Stimulated activated CD4-positive, alpha-beta T cell treated with anti-CD3 and anti-CD28 coated beads, TNF-alpha, amount 100 ng/mL, for 24 hours (primary cell): ENCODE measurements at regions not wholly inside any gene's neighbourhood (a gene's known extent, or its start where the extent isn't known, plus 50 kb on each side); places are given as distances from the start of the nearest gene placed in this dataset.
A peak's percentile ranks its signal among the peaks of the same experiment; 100 is the strongest.

Experiments
- DNase-seq, 3 experiments: peaks; one replicate each; pipeline ENCODE4 v3.0.0-alpha.2; 2020; ENCODE audit warnings: low read depth in 3 of 3

DNA sequence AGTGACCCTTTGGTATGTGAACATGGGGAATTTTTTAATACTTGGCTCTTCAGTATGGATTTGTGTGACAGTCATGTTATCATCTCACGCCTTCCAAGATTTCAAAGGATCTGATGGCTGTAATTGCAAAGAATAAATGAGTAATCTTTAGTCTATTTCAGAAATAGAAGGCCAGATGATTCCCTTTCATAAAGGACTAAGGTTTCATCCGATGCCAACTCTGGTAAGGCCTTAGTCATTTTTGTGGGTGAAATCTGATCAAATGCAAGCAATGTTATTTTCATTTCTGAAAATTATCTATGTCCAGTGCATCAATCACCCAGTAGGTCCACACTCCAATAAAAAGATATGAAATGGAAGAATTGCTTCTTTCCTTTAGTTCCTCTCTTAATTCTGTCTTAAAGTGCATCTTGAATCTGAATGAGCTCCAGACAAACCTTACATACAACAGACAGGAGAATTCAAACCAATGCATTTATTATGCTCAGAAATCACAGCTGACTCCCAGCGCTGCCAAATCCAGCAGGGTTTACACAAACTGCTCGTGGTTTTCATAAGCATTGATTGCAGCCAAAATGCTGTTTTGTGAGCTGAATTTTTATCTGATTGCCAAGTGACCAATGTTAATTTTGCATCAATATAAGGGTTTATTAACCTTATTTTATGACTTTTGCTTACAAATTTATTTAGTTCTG lies 565.2 kb upstream of the MARCKS start:
- no peak for DNase-seq

DNA sequence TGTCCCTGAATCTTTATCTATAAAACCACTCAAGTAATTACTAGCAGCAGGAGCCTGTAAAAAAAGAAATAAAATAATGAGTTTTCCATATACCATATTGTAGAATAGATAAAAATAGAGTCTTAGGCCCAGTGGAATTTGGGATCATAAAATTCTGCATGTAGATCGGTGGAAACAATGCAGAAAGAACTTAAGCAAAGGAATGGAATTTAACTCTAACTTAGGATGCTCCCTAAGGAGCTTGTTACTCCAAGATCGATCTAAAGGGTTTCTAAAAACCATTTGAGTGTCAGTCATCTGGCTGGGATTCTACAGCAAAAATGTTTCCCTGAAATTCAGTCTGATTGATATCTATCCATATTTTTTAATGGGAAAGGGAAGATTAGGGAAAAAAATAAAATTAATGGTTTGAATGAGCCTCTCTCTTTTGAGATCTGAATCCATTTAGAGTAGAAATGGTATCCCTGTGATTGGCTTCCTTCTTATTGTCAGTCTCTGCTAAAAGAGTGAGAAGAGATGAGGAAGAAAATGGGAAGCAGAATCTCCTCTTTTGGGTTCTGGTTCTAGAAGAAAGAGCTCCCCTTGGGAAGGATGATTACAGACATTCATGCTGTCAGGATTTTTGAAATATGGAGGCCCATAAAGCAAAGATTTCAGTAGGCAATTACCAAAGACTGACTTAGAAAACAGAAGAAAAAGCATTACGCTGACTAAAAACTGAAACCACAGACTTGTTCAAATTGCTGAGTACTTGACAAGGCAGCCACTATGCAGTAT lies 564.3 kb upstream of the MARCKS start:
- DNase-seq = no peak

DNA sequence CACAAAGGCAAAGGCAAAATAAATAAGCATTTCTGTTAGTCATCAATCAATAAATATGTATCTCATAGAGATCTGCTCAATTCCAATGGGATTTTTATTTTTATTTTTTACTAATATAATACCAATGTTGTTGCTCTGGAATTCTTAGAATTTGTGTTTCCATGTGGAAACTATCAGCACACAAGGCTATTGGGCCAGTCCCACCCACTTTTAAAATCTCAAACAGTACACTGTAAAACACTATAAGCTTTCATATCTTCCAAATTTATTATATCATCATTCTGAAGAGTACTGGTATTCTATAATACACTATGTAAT lies 563.8 kb upstream of the MARCKS start:
- DNase-seq = no peak

DNA sequence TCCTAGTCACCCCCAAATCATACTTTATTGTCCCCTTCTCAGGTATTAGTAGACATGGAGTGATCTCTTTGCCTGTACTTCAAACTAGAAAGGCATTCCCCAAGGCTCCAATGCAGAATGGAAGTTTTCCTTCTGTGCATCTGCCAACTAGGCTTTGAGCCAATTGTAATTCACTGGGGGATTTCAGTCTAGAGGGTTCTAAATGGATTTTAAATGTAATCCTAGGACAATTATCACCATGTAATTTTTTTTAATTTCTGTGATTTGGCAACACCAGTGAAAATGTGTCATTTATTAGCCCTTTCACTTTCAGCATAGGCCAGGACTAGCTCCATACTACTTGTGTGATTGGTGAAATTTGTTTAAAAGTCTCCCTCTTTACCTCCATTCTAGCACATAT lies 557.6 kb upstream of the MARCKS start:
- no peak for DNase-seq

DNA sequence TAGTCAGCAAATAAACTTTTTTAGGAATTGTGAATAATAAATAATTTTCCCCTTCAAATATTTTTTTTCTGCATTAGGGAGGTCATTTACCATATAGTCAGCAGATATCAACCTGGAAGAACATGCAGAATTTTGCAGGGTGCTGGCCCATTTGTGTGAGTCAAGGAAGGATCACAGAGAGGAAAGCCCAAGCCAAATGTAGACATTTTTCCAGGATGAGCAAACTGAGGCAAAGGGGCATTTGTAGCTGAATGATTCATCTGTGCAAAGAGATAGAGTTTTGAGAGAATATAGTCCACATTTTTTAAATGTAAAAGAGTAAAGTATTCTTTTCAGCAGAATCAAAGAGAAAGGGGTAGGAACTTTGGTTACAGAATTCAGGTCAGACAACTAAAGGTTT lies 555.5 kb upstream of the MARCKS start:
- no peak for DNase-seq

DNA sequence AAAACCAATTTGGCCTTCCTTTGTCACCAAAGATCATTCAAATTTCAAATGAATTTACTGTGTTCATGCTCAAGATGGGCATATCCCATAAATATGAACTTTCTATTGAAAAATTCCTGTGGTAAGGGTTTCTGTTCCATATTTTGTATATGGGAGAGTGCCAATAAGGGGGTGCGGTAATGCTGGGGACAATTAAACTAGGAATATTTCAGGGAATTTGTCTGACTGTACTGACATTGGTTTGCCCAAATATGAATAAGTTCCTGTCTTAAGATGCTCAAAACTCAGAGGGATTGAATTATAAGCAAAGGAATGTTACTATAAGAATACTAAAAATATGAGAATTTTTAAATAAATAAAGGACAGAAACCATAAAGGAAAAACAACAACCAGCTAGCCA lies 553.0 kb upstream of the MARCKS start:
- no peak for DNase-seq

DNA sequence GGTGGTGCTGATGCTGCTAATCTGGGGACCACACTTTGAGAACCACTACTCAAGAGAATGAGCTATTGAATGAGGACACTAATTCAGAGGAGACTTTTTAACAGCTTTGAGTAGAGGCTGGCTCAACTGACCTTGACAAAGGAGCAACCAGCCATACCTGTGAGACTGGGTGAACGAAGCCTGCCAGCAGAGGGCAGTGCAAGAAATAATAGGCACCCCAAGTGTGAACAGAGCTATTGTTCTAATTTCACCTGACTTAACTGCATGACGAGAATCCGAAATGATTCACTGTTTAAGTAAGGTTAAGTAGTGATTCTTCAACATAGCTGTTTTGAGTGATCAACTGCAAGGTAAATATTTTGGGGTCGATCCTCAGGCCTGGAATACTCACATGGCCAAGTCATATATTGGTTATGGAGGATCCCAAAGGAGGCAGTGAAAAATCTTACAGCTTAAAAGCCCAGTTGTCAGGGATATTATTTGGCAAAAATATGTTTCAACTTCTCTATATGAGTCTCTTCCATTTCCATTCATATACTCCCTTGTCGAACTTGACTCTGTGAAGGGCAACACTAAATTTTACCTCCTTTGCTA lies 550.5 kb upstream of the MARCKS start:
- DNase-seq = peak in 2 of 3 experiments; percentile 11 to 13

DNA sequence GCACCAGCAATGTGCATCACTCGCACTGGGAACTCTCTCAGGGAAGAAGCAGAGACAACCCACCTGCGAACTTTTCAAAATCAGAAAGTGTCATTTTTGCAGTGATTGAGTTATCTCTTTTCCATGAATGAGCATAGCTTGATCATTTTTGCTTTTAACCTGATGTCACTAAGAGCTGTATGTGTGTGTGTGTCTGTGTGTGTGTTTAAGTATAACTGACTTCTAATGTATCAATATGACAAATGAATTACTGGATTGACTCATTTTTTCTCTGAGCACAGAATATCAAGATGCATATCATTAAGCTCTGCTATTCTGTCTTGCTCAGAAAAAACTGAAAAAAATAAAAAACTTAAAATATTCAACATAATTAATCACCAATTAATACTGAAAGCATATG lies 548.9 kb upstream of the MARCKS start:
- DNase-seq = no peak

DNA sequence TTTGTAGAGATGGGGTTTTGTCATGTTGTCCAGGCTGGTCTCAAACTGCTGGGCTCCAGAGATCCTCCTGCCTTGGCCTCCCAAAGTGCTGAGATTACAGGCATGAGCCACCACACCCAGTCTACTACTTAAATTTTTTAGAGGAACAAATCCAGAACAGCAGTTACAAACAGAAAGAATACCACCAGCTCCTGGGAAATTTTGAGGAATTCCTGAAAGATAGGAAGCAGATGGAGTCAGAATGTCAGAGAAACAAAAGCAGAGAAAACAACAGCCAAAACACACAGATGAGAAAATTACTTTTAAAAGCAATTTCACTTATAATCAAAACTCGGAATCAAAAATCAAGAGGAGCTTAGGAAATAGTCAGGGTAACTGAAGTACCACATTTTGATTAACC lies 543.3 kb upstream of the MARCKS start:
- no peak for DNase-seq

DNA sequence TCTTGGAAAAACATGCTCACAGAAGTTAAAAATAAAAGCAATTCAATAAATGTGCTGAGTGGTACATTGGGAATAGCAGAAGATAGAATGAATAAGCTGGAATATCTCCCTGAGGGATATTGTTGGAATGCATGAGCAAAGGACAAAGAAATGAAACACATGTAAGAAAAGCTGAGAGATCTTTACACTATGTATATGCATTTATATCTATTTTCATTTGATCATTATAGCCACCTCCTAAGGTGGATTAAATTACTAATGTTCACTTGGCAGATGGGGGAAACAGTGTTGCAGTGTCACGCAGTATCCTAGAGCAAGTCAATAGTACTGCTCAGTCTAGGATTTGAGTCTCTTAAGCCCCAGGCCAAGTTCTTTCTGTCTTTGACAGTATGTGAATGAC lies 542.0 kb upstream of the MARCKS start:
- DNase-seq = no peak

DNA sequence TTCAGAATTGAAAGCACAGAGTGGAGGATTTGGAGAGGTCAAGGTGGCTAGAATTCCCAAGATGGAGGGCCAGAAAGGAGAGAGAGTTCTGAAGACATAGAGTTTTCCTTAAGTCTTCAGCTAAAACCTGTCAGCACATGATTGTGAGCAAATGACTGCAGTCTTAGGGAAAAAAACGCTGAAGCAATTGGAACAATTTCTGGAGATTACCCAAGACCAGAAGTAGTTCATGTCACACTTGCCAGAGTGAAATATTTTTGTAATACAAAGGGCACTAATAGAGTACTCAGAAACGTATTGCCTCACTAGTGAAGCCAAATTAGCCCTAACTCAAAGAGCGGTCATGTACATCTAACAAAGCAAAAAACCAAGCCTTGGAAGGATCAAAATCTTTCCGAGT lies 541.3 kb upstream of the MARCKS start:
- DNase-seq = no peak

DNA sequence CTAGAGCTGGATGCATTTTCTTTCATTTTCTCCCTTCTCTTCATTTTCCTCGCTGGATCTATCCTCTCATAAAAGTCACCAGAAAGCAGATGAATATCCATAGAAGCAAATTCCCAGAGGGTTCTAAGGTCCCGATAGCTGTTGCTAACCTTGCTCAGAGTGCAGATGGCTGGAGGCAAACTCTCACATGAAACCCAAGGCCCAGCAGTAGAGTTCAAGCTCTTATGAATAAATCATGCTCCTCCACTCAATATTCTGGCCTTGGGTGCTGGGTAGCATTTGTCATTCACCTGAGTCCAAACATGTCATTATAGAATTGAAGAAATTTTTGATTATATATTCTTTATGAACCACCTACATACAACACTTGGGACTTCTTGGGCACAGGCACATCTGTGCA lies 539.7 kb upstream of the MARCKS start:
- no peak for DNase-seq

DNA sequence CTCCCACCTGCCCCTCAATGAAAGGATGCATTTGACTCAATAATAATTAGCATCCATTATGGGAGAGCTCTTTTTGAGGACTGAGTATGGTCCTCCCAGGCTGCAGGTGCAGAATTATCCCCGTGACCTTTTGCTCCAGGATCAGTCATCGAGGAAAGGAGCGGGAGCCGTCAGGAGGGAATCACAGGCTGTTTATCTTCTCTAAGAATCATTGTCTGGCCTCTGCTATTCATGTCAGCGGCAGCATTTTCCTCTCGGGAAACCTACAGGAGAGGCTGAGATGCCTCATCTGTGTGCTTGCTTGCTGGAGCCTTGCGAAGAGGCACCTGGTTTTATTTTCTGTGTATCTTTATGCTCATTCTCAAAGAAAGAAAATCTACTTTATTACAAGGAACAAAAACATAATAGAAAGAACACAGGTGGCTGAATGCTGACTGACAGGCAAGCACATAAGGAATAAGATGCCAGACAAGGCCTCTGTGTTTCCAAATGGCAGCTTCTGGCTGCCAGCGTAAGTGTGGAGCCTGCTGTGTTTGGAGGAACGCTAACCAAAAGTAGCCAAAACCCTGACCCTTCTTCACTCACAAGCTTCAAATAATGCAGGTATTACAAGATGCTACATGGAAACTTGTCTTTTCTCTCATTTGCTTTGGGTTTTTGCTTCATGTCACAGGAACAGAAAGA lies 539.1 kb upstream of the MARCKS start:
- DNase-seq = no peak

DNA sequence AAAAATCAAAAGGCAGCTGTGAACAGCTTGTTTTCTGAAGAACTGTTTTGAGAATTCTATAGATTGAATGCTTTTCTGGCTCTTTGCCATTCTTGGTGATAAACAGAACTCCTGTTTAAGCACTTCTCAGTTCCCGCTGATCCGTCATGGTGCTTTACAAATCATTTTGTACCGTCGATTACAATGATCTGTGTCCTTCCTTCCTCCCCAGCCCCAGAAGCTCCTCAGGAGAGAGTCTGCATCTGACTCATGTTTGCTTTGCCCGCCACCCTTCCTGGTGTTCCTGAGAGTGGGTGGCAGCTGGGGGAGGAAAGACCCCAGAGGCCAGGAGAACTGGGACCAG lies 538.6 kb upstream of the MARCKS start:
- no peak for DNase-seq

DNA sequence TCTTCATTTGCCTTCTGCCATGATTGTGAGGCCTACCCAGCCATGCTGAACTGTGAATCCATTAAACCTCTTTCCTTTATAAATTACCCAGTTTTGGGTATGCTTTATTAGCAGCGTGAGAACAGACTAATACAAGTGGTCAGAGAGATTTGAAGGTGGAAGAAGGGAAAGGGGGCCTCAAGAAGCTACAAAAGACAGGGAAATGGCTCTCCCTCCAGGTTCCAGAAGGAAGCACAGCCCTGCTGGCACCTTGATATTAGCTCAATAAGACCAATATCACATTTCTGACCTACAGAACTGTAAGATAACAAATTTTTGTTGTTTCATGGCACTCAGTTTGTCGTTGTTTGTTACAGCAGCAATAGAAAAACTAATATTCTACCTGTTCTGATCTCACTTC lies 536.5 kb upstream of the MARCKS start:
- no peak for DNase-seq

DNA sequence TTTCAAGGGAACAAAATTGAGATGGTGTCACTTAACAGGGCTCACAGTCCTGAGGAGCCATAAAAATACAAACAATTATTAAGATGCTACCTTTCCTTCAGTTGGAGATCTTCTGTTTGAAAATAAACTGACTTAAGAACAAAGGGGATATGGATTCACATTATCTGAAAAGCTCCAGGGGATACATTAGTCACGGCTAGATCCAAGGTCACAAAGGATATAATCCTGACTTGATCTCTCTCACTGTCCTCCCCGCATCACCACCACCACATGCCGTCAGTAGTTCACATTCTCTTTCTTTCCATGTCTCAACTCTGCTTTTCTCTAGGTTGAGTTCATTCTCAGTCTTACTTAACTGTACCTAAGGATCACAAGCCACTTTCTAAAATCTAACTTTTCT lies 530.4 kb upstream of the MARCKS start:
- DNase-seq = no peak

DNA sequence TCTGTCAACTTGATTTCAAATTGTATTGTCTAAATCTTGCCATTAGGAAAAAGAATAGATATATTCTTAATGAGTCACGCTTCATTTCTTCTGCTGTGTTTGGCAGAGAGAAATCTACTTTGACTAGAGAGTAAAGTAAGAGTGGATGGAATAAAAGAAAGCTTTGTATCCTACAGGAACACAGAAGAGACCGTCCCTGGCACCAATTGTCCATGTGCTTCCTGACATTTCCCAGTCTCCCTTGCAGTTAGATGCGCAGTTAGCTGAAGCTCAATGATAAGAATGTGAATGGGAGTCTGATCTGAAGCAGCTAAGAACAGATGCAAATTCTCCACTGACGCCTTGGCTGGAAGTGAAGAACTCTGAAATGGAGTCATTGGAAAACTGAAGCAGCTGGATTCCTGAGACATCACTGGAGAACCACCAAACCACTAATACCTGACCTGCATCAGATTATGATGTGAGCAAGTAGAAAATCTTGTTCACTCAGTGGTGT lies 528.2 kb upstream of the MARCKS start:
- no peak for DNase-seq

DNA sequence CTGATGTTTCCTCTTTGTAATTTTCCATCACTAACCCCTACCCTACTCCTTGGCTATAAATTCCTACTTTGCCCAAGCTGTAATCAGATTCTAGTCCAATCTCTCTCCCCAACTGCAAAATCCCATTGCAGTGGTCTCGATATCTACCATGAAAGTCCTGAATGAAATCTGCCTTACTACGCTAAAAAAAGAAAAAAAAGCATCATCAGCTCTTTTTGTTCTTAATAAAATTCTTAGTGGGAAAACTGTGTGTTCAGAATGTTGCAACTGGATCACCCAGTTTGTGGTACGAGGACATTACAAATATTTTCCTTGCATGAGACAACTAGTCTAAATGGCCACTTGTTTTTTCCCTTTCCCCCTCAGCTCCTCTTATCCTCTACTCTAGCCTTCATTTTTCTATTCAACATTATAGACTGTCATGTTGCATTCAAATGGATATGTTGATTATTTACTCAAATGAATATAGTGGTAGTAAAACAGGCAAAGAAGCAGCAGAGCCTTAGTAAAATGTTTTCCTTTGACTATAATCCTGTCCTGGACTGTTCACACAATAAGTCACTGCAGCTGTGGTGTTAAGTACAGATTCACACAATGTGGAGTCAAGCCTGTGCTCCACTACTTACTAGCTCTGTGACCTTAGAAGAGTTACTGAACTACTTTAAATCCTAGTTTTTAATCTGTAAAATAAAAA lies 527.1 kb upstream of the MARCKS start:
- DNase-seq = no peak

DNA sequence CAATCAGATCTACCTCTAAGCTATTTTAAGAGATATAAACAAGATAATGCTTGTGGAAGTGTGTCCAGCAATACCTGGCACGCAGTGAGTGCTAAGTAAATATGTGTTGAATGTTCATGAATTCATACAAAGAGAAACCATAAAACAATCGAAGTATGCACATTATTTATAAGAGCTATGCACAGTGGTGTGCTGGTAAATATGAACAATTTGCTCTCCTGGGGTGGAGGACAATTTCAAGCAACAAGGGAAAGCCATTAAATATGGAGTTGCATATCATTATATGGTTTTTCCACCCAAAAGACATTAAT lies 526.6 kb upstream of the MARCKS start:
- DNase-seq = no peak

DNA sequence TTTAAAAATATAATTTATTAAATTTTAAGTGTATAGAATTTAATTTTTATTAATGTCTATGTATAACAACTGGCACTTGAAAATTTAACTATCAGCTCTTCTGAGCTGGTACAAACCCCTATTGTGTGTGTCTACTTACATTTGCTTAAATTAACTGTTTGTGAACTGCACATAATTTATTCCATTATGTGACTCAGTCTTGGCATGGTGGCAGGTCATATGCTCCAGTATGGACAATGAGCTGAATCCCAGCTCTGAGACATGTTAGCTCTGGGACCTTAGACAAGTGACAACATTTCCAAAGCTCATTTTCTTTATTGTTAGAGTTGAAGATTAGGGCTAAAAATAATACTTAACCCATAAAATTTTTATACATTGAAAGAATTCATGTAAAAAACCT lies 526.1 kb upstream of the MARCKS start:
- no peak for DNase-seq

DNA sequence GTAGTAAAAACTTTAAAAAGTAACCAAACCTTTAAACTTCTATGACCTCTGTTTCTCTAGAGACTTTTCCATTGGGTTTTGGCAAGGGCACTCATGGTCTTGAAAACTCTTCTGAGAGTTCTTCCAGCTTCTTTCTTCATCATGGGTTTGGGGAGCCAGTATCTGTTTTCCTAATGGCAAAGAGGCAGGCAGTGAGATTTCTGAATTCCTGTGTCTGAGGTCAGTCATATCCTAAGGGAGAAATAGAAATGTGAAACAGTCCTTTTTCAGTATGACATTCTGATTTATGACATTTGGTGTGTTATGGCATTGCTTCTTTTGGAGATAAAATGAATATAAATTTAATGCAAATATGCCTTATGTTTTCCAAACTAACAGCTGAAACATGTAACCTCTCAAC lies 518.5 kb upstream of the MARCKS start:
- DNase-seq = no peak

DNA sequence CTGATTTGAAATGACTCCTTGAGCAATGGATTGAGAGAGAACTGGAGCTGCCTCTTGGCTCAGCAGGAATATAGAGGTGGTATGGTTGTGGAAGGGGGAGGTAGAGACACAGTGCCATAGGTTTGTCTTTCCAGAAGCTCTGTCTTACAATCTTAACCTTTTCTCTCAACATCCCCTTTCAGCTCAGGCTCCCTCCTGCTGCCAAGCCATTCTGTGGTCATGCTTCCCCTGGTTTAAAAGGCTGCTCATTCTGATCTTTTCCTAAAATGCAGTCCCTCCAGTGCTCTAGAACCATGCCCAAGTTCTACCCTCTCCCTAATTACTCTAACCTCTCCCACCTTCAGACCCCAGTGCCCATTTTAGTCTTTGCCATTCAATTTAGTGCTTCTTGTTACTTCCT lies 517.9 kb upstream of the MARCKS start:
- DNase-seq = no peak
